Panc1 (cell line): ENCODE measurements at regions not wholly inside any gene's neighbourhood (a gene's known extent, or its start where the extent isn't known, plus 50 kb on each side); places are given as distances from the start of the nearest gene placed in this dataset.

Experiments
- ATAC-seq: fragments of 200-7000 bp; cut with Tn5 transposase; 2 replicates; pipeline ENCODE4 v1.9.1; 2020; ENCODE audit warnings: mild to moderate bottlenecking, moderate library complexity
- BruUV-seq: library from RNA; stranded (reverse); fragments of 400-500 nt; replicated peaks from 2 replicates; lab custom pipeline; 2021; lab: Mats Ljungman, UMichigan
- CTCF ChIA-PET: fragments of 300-600 bp; sonication (Branson Sonifier 250); formaldehyde crosslinking; loops from one replicate; lab custom pipeline; 2022; ENCODE audit warnings: antibody characterized with exemption; lab: Charles Lee
- POLR2A ChIA-PET: fragments of 300-600 bp; sonication (Branson Sonifier 250); formaldehyde crosslinking; loops from one replicate; lab custom pipeline; 2022; ENCODE audit warnings: antibody characterized with exemption; lab: Charles Lee
- DNase-seq: peaks from one replicate; pipeline ENCODE4 v3.0.0-alpha.2; 2010; ENCODE audit warnings: low read depth, low spot score
- H3K27ac ChIP-seq: 2 replicates; pipeline ENCODE4 v1.5.1; 2011; ENCODE audit warnings: mild to moderate bottlenecking, low read length, inconsistent platforms
- H3K27me3 ChIP-seq: fragments of 200-500 bp; sonication (Bioruptor generic); 2 replicates; pipeline ENCODE4 v1.6.0; 2014; ENCODE audit warnings: low read length, inconsistent platforms; ENCODE audit not compliant: control insufficient read depth, insufficient read depth
- H3K36me3 ChIP-seq: fragments of 200-500 bp; sonication (Bioruptor generic); 2 replicates; pipeline ENCODE4 v1.5.1; 2014; ENCODE audit warnings: inconsistent platforms, mild to moderate bottlenecking, low read length, moderate library complexity; ENCODE audit not compliant: control insufficient read depth, insufficient read depth
- H3K4me1 ChIP-seq: 2 replicates; pipeline ENCODE4 v1.5.1; 2011; ENCODE audit warnings: inconsistent platforms, mild to moderate bottlenecking, low read length, moderate library complexity; ENCODE audit not compliant: control insufficient read depth, insufficient read depth
- H3K4me3 ChIP-seq, 2 experiments: 2 replicates each; pipeline ENCODE4 v1.5.1; 2011 to 2012; ENCODE audit warnings: low read depth in 2 of 2, low read length in 2 of 2, mild to moderate bottlenecking in 2 of 2, inconsistent platforms in 1 of 2, moderate library complexity in 1 of 2
- H3K9me3 ChIP-seq: fragments of 200-500 bp; sonication (Bioruptor generic); 2 replicates; pipeline ENCODE4 v1.5.1; 2014; ENCODE audit warnings: low read depth, mild to moderate bottlenecking, inconsistent platforms, low read length, moderate library complexity; ENCODE audit not compliant: control insufficient read depth, insufficient read depth
- POLR2AphosphoS5 ChIP-seq: IDR thresholded peaks from 2 replicates; pipeline ENCODE4 v1.6.1; 2012; ENCODE audit warnings: mild to moderate bottlenecking, low read depth, low read length, moderate library complexity
- SIN3A ChIP-seq: IDR thresholded peaks from 2 replicates; pipeline ENCODE4 v1.6.1; 2012; ENCODE audit warnings: low read depth, mild to moderate bottlenecking, low read length, moderate library complexity, borderline replicate concordance; ENCODE audit not compliant: insufficient read depth
- TCF7L2 ChIP-seq: IDR thresholded peaks from 2 replicates; pipeline ENCODE4 v1.6.1; 2011; ENCODE audit warnings: mild to moderate bottlenecking, low read depth, low read length, inconsistent platforms
- in situ Hi-C: cut with HindIII; loops from 2 replicates; pipeline ENCODE4 v1.10.0; 2016; ENCODE audit warnings: low sequenced_read_pairs, low pct_unique_long_range_greater_than_20kb
- intact Hi-C: fragments of 100-400 bp; cut with micrococcal nuclease; formaldehyde crosslinking; loops from one replicate; pipeline ENCODE4 v1.10.0; 2022; ENCODE audit not compliant: unreplicated experiment
- TF ChIP-seq, protein P1 (sequence below): fragments of 450-650 bp; IDR thresholded peaks from 2 replicates; pipeline ENCODE4 v1.5.1; 2017; ENCODE audit warnings: mild to moderate bottlenecking
- TF ChIP-seq, protein P2 (sequence below), 2 experiments: IDR thresholded peaks; 2 replicates each; pipeline ENCODE4 v1.6.1; 2011 to 2012; ENCODE audit warnings: low read depth in 2 of 2, control low read depth in 1 of 2, low read length in 1 of 2, mild to moderate bottlenecking in 1 of 2, moderate library complexity in 1 of 2; ENCODE audit not compliant: insufficient read depth in 1 of 2

GRCh38 chr10:36725581-36726520, 399.5 kb upstream of the ANKRD30A start:
- 0 out of 2 replicates have a peak, but pooled peaks cover 2% of the 10 kb centered on the region for H3K4me1 ChIP-seq
- peak overlapping the region; percentile 51; the same call in 1 of the 2 replicates for H3K27ac ChIP-seq
- TF ChIP-seq SIN3A, result no peak
- TF ChIP-seq, protein P1, sequence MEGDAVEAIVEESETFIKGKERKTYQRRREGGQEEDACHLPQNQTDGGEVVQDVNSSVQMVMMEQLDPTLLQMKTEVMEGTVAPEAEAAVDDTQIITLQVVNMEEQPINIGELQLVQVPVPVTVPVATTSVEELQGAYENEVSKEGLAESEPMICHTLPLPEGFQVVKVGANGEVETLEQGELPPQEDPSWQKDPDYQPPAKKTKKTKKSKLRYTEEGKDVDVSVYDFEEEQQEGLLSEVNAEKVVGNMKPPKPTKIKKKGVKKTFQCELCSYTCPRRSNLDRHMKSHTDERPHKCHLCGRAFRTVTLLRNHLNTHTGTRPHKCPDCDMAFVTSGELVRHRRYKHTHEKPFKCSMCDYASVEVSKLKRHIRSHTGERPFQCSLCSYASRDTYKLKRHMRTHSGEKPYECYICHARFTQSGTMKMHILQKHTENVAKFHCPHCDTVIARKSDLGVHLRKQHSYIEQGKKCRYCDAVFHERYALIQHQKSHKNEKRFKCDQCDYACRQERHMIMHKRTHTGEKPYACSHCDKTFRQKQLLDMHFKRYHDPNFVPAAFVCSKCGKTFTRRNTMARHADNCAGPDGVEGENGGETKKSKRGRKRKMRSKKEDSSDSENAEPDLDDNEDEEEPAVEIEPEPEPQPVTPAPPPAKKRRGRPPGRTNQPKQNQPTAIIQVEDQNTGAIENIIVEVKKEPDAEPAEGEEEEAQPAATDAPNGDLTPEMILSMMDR, result peak; percentile 48
- ChIA-PET POLR2A (no interaction called here), CTCF (interaction anchor here (0.9 kb wide), 1 partner anchor 54 kb away, joined by 3 read pairs; no protein-coding TSS in a partner anchor)
- in situ Hi-C loops (no loop called here), intact Hi-C loops (no loop called here)
- H3K36me3 ChIP-seq, result no peaks in the 10 kb centered on the region
- BruUV-seq, result no TSS peak
- H3K4me3 ChIP-seq, result no peak overlapping the region; a peak in 1 of 4 replicates
- ATAC-seq (peak; percentile 98), DNase-seq (peak; percentile 54)
- no peaks in the 10 kb centered on the region for H3K27me3 ChIP-seq
- no peaks in the 10 kb centered on the region for H3K9me3 ChIP-seq

- POLR2A ChIA-PET, result no interaction called here
- intact Hi-C loops (no loop called here), in situ Hi-C loops (no loop called here)
- CTCF ChIA-PET, result no interaction called here
- ATAC-seq (no peak), DNase-seq (no peak)
- H3K4me3 ChIP-seq, result no peak overlapping the region
- BruUV-seq, result no TSS peak
- TF ChIP-seq, protein P1, result no peak
- TF ChIP-seq SIN3A (no peak), POLR2AphosphoS5 (no peak), TCF7L2 (no peak)
- TF ChIP-seq, protein P2, sequence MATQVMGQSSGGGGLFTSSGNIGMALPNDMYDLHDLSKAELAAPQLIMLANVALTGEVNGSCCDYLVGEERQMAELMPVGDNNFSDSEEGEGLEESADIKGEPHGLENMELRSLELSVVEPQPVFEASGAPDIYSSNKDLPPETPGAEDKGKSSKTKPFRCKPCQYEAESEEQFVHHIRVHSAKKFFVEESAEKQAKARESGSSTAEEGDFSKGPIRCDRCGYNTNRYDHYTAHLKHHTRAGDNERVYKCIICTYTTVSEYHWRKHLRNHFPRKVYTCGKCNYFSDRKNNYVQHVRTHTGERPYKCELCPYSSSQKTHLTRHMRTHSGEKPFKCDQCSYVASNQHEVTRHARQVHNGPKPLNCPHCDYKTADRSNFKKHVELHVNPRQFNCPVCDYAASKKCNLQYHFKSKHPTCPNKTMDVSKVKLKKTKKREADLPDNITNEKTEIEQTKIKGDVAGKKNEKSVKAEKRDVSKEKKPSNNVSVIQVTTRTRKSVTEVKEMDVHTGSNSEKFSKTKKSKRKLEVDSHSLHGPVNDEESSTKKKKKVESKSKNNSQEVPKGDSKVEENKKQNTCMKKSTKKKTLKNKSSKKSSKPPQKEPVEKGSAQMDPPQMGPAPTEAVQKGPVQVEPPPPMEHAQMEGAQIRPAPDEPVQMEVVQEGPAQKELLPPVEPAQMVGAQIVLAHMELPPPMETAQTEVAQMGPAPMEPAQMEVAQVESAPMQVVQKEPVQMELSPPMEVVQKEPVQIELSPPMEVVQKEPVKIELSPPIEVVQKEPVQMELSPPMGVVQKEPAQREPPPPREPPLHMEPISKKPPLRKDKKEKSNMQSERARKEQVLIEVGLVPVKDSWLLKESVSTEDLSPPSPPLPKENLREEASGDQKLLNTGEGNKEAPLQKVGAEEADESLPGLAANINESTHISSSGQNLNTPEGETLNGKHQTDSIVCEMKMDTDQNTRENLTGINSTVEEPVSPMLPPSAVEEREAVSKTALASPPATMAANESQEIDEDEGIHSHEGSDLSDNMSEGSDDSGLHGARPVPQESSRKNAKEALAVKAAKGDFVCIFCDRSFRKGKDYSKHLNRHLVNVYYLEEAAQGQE (IDR thresholded peaks at IDR 0.05; ENCODE audit: insufficient read depth in 1 of 2, low read depth in 2 of 2, low read length in 1 of 2), result no peak
- H3K27ac ChIP-seq, result no peak overlapping the region
- H3K9me3 ChIP-seq, result no peaks in the 10 kb centered on the region
- no peaks in the 10 kb centered on the region for H3K27me3 ChIP-seq
- no peaks in the 10 kb centered on the region for H3K36me3 ChIP-seq
- 0 out of 2 replicates have a peak, but pooled peaks cover 2% of the 10 kb centered on the region for H3K4me1 ChIP-seq
These were observed 402.6 kb upstream of the ANKRD30A start for GRCh38 chr10:36722777-36723176.
